Fibroblast of mammary gland (primary cell): ENCODE measurements at regions not wholly inside any gene's neighbourhood (a gene's known extent, or its start where the extent isn't known, plus 50 kb on each side); places are given as distances from the start of the nearest gene placed in this dataset.

Source experiments
- DNase-seq: peaks from one replicate; pipeline ENCODE4 v3.0.0-alpha.2; 2010; ENCODE audit warnings: low read depth
- H3K4me3 ChIP-seq: 2 replicates; pipeline ENCODE4 v1.5.1; 2011; ENCODE audit warnings: low read depth, mild to moderate bottlenecking, low read length, moderate library complexity; ENCODE audit not compliant: control insufficient read depth
- CTCF ChIP-seq: conservative IDR thresholded peaks from 2 replicates; pipeline ENCODE4 v1.5.1; 2011; ENCODE audit warnings: low read depth, low read length, inconsistent platforms; ENCODE audit not compliant: control insufficient read depth, insufficient read depth

DNA sequence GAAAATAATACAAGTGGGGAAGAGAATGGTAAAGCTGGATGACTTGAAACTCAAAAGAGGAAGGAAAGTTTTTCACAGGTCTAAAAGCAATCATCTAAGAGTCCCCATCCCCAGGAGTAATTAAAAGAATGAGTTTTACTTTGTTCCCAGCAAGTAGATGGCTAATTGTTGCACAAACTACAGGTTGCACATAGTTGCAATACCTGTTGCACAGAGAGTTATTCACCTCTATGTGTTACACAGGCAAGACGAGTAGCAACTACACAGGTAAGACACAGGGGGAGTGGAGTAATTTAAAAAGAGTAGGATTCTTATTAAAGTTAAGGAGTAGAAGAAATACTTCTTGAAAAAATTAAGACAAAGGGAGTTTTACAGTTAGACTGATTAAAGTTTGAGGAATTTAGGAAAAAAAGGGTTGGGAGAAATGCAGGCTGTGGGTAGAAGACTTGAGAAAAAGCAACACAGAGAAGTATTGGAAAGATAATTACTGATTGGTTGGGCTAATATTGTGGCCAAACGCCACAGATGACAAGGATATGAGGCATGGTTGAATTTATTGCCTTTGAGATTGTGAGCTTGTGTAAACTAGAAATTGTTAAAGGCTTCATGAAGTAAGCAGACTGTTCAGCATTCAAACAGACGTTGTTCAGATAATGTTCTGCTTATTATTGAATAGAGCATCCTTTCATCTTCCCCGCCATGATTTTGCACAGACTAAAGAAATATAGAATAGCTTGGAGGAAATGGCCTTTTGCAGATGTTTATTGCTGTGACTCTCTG lies 699.3 kb downstream of the NR4A2 start:
- no peak for DNase-seq
- no peak overlapping the region for H3K4me3 ChIP-seq
- no peak for TF ChIP-seq CTCF

DNA sequence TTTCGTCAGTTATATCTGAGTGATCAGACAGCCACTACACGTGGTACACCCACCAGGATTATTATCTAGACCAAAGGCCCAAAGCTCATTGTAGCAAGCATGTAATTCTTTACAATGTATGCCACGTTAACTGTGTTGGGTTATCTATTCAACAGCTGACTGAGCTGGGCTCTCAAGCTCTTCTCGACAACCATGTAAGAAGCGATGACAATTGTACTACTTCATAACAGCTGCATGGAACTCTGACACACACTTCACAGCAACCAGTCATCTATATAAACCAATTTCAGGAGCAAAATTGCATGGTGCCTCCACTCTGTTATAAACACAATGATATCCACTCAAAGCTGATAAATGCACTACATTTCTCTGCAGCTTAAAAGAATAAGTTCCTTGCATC lies 701.8 kb downstream of the NR4A2 start:
- no peak overlapping the region for H3K4me3 ChIP-seq
- DNase-seq = no peak
- no peak for TF ChIP-seq CTCF

DNA sequence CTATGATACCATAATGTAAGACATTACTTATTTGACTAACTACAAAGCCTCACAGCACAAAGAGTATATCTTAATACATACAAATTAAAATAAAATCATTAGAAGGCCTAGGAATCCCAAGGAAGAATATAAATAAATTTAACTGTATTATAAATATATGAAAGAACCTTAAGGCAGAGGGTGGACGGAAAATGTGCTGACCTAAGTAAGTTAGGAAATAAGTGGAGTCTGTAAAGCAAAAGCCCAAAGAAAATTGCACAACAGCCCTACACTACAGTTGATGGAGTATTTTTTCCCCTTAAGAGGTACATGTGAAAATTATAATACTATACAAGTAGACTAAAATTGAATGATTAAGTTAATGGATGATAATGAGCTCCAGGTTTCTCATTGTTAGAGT lies 710.1 kb downstream of the NR4A2 start:
- DNase-seq = no peak
- H3K4me3 ChIP-seq = no peak overlapping the region
- TF ChIP-seq CTCF = no peak

- no peak overlapping the region for H3K4me3 ChIP-seq
- no peak for DNase-seq
- no peak for TF ChIP-seq CTCF
Measured at GRCh38 chr2:155600914-155601760, 731.4 kb downstream of the NR4A2 start.

DNA sequence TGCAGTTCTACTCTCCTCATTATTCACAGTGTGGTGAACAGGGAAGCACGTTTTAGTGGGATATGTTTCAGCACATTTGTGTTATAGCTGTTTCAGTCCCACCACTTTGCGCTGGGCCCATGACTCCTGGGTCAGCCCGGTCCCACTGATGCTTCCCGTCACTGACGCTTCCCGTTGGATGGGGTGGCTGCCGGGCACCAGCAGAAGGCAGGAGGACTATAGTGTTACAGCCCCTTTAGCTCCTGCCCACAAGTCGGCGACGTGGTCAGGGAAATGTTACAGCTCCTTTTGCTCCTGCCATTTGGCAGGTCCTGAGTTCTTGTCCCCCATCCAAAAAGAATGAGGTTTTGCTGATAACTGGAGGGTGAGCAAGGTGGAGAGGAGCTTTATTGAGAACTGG lies 732.2 kb downstream of the NR4A2 start:
- H3K4me3 ChIP-seq = no peak overlapping the region
- TF ChIP-seq CTCF = no peak
- DNase-seq = no peak

DNA sequence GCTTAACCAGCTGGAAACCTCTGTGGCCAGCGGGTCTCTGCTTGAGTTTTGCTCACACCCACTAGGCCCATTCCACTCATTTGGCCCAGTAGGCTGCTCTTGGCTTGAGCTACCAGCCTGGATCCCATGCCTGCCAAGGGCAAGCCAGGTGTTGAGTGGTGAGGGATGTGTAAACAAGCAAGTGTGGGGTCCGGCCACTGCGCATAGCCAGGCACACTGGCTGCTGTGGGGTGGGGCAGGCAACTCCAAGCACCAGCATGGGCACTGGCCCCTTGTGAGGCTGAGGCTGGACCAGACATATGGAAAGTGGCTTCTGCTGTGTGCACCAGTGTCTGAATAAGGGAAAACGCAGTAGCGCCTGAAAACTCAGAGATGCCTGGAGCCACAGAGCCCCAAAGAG lies 732.7 kb downstream of the NR4A2 start:
- H3K4me3 ChIP-seq = no peak overlapping the region
- no peak for DNase-seq
- no peak for TF ChIP-seq CTCF
